Duodenal mucosa (tissue), 2 donors: ENCODE measurements at regions not wholly inside any gene's neighbourhood (a gene's known extent, or its start where the extent isn't known, plus 50 kb on each side); places are given as distances from the start of the nearest gene placed in this dataset.

Source experiments
- H3K27ac ChIP-seq: one replicate; pipeline ENCODE4 v1.7.0; 2013; ENCODE audit warnings: low read depth, low read length
- H3K27me3 ChIP-seq, 2 donors: one replicate each; pipeline ENCODE4 v1.7.0; 2013; ENCODE audit warnings: low read length in 2 of 2, control low read depth in 1 of 2; ENCODE audit not compliant: insufficient read depth in 2 of 2, control insufficient read depth in 1 of 2
- H3K36me3 ChIP-seq, 2 donors: one replicate each; pipeline ENCODE4 v1.7.0; 2013; ENCODE audit warnings: low read length in 2 of 2, control low read depth in 1 of 2; ENCODE audit not compliant: insufficient read depth in 2 of 2, control insufficient read depth in 1 of 2
- H3K4me1 ChIP-seq, 2 donors: one replicate each; pipeline ENCODE4 v1.7.0; 2013; ENCODE audit warnings: low read length in 2 of 2, control low read depth in 1 of 2; ENCODE audit not compliant: insufficient read depth in 2 of 2, control insufficient read depth in 1 of 2
- H3K4me3 ChIP-seq, 2 donors: one replicate each; pipeline ENCODE4 v1.7.0; 2013; ENCODE audit warnings: low read length in 2 of 2, low read depth in 1 of 2
- H3K9ac ChIP-seq, 2 donors: one replicate each; pipeline ENCODE4 v1.7.0; 2013; ENCODE audit warnings: low read length in 2 of 2, low read depth in 1 of 2
- H3K9me3 ChIP-seq, 2 donors: one replicate each; pipeline ENCODE4 v1.7.0; 2013; ENCODE audit warnings: low read length in 2 of 2, control low read depth in 1 of 2; ENCODE audit not compliant: control insufficient read depth in 1 of 2

- no peak overlapping the region for H3K27ac ChIP-seq
- H3K9ac ChIP-seq: no peak overlapping the region
- no peaks in the 10 kb centered on the region for H3K4me1 ChIP-seq
Measured at GRCh38 chr2:217694291-217694690, 308.5 kb downstream of the TNS1 start.

GRCh38 chr2:217693363-217693762, 309.4 kb downstream of the TNS1 start:
- H3K4me1 ChIP-seq: no peaks in the 10 kb centered on the region

More at GRCh38 chr2:217694291-217694690, 308.5 kb downstream of the TNS1 start:
- no peak overlapping the region for H3K4me3 ChIP-seq
- no peaks in the 10 kb centered on the region for H3K9me3 ChIP-seq
- H3K27me3 ChIP-seq: no peaks in the 10 kb centered on the region
- no peaks in the 10 kb centered on the region for H3K36me3 ChIP-seq

DNA sequence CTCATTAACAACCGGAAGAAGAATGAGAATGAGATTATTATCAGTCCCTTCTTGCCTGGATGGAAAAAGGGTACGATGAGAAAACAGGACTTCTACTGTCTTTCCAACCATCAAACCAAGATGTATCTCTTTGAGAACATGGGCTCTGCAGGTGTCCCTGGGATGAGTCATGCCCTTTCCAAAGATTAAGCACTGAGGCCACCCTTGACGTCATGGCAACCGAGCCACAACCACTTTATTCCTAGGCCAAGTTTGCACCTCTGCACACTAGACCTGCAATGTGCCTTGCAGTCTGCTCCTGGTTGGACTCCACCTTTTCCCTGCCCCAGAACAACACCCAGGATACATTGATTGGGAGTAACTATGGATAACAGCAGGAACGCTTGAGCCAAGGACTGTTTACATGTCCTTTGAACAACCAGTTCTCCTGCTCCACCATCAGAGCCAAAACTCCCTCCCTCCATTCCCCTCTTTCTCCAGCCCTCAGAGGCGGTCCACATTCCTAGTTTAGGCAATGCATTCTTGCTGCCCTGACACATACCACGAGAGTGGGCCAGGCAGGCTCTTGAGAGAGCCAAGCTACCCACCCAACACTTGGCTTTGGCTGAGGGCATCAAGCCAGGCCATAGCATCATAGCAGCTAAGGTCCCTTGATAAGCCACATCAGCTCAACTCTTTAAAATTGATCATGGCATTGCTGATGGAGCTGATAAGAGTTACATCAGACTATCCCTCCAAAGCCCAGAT, 310.7 kb downstream of the TNS1 start:
- Histone ChIP-seq H3K27ac (no peak overlapping the region), H3K4me3 (no peak overlapping the region), H3K9me3 (no peaks in the 10 kb centered on the region), H3K27me3 (no peaks in the 10 kb centered on the region), H3K9ac (no peak overlapping the region), H3K4me1 (no peaks in the 10 kb centered on the region), H3K36me3 (no peaks in the 10 kb centered on the region)

More at GRCh38 chr2:217693363-217693762, 309.4 kb downstream of the TNS1 start:
- Histone ChIP-seq H3K27ac (no peak overlapping the region), H3K36me3 (no peaks in the 10 kb centered on the region), H3K9ac (no peak overlapping the region), H3K9me3 (no peaks in the 10 kb centered on the region), H3K4me3 (no peak overlapping the region), H3K27me3 (no peaks in the 10 kb centered on the region)

- Histone ChIP-seq H3K9me3 (no peaks in the 10 kb centered on the region), H3K9ac (no peak overlapping the region), H3K4me3 (no peak overlapping the region), H3K4me1 (no peaks in the 10 kb centered on the region), H3K36me3 (no peaks in the 10 kb centered on the region), H3K27me3 (no peaks in the 10 kb centered on the region), H3K27ac (no peak overlapping the region)
Measured at GRCh38 chr2:217691516-217691915, 311.3 kb downstream of the TNS1 start.

GRCh38 chr2:217689053-217689452, 313.7 kb downstream of the TNS1 start:
- Histone ChIP-seq H3K27ac (no peak overlapping the region), H3K4me1 (peaks cover 0 to 3% of the 10 kb centered on the region in 2 donors), H3K27me3 (no peaks in the 10 kb centered on the region), H3K9me3 (no peaks in the 10 kb centered on the region), H3K36me3 (no peaks in the 10 kb centered on the region), H3K4me3 (no peak overlapping the region), H3K9ac (no peak overlapping the region)

DNA sequence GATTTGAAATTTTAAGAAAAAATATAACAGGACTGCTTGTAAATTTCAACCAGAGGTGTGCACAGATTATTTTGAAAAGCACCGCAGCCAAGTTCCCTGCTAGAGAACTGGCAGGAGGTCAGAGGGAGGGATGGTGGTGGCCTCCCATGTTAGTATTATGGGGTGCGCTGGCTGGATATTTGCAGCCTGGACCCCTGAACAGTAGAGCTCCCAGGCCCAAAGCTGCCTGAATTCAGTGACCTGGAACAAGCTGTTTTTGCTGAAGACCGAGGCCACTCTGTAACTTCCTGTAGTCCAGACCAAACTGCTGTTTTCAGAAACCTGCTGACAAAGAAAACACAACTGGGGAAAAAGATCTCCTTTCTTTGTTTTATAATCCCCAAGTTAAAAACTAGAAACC, 314.3 kb downstream of the TNS1 start:
- Histone ChIP-seq H3K27ac (no peak overlapping the region), H3K9me3 (no peaks in the 10 kb centered on the region), H3K4me1 (peaks cover 0 to 3% of the 10 kb centered on the region in 2 donors), H3K9ac (no peak overlapping the region), H3K27me3 (no peaks in the 10 kb centered on the region), H3K4me3 (no peak overlapping the region), H3K36me3 (no peaks in the 10 kb centered on the region)

- H3K4me3 ChIP-seq: no peak overlapping the region
- H3K27me3 ChIP-seq: no peaks in the 10 kb centered on the region
- H3K27ac ChIP-seq: no peak overlapping the region
- H3K9ac ChIP-seq: no peak overlapping the region
- H3K4me1 ChIP-seq: peaks cover 0 to 3% of the 10 kb centered on the region in 2 donors
- no peaks in the 10 kb centered on the region for H3K9me3 ChIP-seq
- no peaks in the 10 kb centered on the region for H3K36me3 ChIP-seq
Measured at GRCh38 chr2:217687771-217688170, 315.0 kb downstream of the TNS1 start.

GRCh38 chr2:217685255-217685605, 317.6 kb downstream of the TNS1 start:
- Histone ChIP-seq H3K27ac (no peak overlapping the region), H3K36me3 (no peaks in the 10 kb centered on the region), H3K27me3 (no peaks in the 10 kb centered on the region), H3K9me3 (no peaks in the 10 kb centered on the region), H3K4me1 (peaks cover 0 to 3% of the 10 kb centered on the region in 2 donors), H3K9ac (no peak overlapping the region), H3K4me3 (no peak overlapping the region)

DNA sequence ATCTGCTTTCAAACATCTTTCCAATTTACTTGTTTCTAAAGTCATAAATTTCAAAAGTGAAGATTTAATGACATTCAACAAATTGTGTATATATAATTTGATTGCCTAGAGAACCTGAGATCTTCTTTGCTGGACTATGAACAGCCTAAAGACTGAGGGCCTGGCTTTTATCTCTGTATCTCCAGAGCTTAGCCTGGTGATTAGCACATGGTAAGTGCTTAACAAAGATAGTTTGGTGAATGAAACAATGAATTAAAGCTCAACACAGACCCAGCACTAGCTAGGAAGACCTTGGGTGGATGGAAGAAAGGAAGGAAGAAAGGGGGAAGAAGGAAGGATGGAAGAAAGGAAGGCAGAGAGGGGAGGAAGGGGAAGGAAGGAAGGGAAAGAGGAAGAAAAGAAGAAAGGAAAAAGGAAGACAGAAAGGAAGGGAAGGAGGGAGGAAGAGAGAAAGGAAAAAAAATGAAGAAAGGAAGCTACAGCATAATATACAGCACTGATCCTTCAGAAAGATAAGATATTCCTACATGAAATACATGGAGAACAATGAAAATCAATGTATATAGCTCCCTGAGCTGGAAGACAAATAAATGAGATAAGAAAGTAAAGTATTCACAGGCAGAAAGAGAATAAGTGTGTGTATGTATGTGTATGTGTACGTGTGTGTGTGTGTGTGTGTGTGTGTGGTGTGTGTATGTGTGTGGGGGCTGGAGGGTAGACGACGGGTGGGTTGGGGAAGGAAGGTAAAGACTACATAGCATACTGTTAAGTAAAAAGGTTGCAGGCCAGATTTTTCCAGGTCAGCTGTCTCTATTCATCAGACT, 318.2 kb downstream of the TNS1 start:
- Histone ChIP-seq H3K27ac (no peak overlapping the region), H3K36me3 (no peaks in the 10 kb centered on the region), H3K4me3 (no peak overlapping the region), H3K9ac (no peak overlapping the region), H3K9me3 (no peaks in the 10 kb centered on the region), H3K27me3 (no peaks in the 10 kb centered on the region), H3K4me1 (peaks cover 0 to 3% of the 10 kb centered on the region in 2 donors)

DNA sequence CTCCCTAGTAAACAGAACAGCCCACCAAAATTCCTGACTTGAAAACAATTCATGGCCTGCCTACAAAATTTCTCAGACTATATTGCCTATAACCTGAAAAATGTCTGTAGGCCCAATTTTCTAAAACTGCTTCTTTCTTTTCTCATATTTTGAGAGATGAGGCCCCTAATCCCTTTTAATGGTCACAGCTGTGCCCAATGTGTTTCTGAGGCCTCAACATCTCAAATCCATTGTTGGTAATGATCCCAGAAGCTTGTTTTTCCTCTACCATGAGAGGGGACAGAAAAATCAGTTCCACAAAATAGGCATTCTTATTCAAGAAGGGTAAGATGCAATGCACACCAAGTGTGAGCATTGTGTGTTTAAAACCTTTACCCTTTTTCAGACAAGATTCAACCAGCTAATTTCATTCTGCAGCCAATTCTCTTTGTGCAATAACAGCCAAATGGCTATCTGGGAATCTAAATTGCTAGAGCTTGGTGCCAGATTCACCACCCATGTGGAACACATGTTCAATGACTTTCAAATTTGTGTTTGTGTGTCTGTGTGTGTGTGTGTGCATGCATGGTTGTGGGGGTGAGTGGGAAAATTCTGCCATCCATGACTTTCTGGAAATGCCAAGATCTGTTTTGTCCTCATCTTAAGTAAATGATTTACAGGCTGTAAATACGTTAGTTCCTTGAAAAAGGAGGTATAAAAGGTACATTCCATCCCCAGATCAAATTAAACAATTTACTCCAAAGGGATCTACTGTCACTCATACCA, 319.5 kb downstream of the TNS1 start:
- Histone ChIP-seq H3K27me3 (no peaks in the 10 kb centered on the region), H3K27ac (no peak overlapping the region), H3K9me3 (no peaks in the 10 kb centered on the region), H3K4me1 (peaks cover 0 to 3% of the 10 kb centered on the region in 2 donors), H3K36me3 (no peaks in the 10 kb centered on the region), H3K9ac (no peak overlapping the region), H3K4me3 (no peak overlapping the region)
